BJ (cell line): ENCODE measurements at regions not wholly inside any gene's neighbourhood (a gene's known extent, or its start where the extent isn't known, plus 50 kb on each side); places are given as distances from the start of the nearest gene placed in this dataset.
"Not testable (repeated sequence)": the region's sequence is repeated elsewhere in the genome, so short reads cannot be mapped to it uniquely, and the experiment has no call there.

Experiments used
- CTCF ChIA-PET: fragments of 350-600 bp; formaldehyde crosslinking; extraction: SDS; loops from one replicate; lab custom pipeline; 2021; ENCODE audit warnings: antibody characterized with exemption, inconsistent platforms; lab: Yijun Ruan, JAX
- POLR2A ChIA-PET: fragments of 300-600 bp; sonication (Branson Sonifier 250); formaldehyde crosslinking; extraction: SDS; loops from one replicate; lab custom pipeline; 2021; ENCODE audit warnings: antibody characterized with exemption; lab: Charles Lee
- DNase-seq: peaks from one replicate; pipeline ENCODE4 v3.0.0-alpha.2; 2011; ENCODE audit warnings: low read depth
- H3K27me3 ChIP-seq: 2 replicates; pipeline ENCODE4 v1.6.0; 2011; ENCODE audit warnings: low read length; ENCODE audit not compliant: control insufficient read depth, insufficient read depth
- H3K36me3 ChIP-seq: 2 replicates; pipeline ENCODE4 v1.5.1; 2011; ENCODE audit warnings: low read length; ENCODE audit not compliant: control insufficient read depth, insufficient read depth
- H3K4me3 ChIP-seq: 2 replicates; pipeline ENCODE4 v1.5.1; 2011; ENCODE audit warnings: low read depth, mild to moderate bottlenecking, control low read depth, low read length
- TF ChIP-seq, protein P1 (sequence below): IDR thresholded peaks from 2 replicates; pipeline ENCODE4 v1.5.1; 2011; ENCODE audit warnings: low read depth, mild to moderate bottlenecking, control low read depth, inconsistent platforms, low read length, moderate library complexity; ENCODE audit not compliant: insufficient read depth

DNA sequence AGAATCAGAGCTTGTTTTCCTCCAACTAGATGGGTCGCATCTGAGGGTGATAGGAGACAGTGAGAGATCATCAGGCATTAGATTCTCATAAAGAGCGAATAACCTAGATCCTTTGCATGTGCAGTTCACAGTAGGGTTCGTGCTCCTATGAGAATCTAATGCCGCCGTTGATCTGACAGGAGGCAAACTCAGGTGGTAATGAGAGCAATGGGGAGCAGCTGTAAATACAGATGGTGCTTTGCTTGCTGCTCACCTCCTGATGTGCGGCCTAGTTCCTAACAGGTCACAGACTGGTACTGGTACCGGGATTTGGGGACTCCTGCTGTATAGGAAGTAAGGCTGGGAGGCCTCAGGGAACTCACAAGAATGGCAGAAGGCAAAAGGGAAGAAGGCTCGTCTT lies 276.5 kb downstream of the FAT4 start:
- ChIA-PET POLR2A (no interaction called here), CTCF (no interaction called here)
- H3K27me3 ChIP-seq = no peaks in the 10 kb centered on the region
- no peaks in the 10 kb centered on the region for H3K36me3 ChIP-seq
- no peak overlapping the region for H3K4me3 ChIP-seq
- DNase-seq = no peak
- TF ChIP-seq, protein P1, sequence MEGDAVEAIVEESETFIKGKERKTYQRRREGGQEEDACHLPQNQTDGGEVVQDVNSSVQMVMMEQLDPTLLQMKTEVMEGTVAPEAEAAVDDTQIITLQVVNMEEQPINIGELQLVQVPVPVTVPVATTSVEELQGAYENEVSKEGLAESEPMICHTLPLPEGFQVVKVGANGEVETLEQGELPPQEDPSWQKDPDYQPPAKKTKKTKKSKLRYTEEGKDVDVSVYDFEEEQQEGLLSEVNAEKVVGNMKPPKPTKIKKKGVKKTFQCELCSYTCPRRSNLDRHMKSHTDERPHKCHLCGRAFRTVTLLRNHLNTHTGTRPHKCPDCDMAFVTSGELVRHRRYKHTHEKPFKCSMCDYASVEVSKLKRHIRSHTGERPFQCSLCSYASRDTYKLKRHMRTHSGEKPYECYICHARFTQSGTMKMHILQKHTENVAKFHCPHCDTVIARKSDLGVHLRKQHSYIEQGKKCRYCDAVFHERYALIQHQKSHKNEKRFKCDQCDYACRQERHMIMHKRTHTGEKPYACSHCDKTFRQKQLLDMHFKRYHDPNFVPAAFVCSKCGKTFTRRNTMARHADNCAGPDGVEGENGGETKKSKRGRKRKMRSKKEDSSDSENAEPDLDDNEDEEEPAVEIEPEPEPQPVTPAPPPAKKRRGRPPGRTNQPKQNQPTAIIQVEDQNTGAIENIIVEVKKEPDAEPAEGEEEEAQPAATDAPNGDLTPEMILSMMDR = no peak

DNA sequence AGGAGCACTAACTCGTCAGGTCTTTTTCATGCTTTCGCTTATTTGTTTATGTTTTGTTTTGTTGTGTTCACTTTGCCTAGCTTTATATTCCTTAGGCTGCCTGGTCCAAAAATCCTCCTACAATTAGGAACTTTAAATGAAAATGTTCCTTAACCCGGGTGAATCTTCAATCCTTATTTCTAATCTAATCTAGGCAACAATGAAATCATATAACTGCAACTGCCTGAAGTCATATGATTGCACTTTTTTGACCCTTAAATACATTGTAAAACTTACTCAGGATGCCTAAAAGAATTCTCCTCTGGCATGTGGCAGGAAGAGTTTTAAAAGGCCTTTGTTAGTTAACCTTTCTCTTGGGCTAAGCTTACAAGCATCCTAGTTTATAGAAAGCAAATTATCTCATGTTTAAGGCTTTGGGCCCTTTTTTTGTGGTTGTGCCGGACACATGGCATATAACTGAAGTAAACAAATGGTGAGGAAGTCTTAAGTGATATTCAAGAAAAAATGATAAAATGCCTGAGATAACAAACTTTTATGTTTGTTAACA lies 279.4 kb downstream of the FAT4 start:
- POLR2A ChIA-PET = no interaction called here
- Histone ChIP-seq H3K36me3 (no peaks in the 10 kb centered on the region), H3K27me3 (no peaks in the 10 kb centered on the region), H3K4me3 (no peak overlapping the region)
- CTCF ChIA-PET = interaction anchor here (0.7 to 0.8 kb wide), 3 partner anchors 9 to 1131 kb away, joined by 3 read pairs; no protein-coding TSS in a partner anchor
- TF ChIP-seq, protein P1 = no peak
- DNase-seq = no peak

DNA sequence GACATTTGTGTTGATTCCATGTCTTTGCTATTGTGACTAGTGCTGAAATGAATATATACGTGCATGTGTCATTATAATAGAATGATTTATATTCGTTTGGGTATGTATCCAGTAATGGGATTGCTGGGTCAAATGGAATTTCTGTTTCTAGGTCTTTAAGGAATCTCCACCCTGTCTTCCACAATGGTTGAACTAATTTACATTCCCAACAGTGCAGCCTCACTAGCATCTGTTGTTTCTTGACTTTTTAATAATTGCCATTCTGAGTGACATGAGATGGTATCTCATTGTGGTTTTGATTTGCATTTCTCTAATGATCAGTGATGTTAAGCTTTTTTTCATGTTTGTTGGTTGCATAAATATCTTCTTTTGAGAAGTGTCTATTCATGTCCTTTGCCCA lies 291.2 kb downstream of the FAT4 start:
- CTCF ChIA-PET, H3K4me3 ChIP-seq, H3K27me3 ChIP-seq, H3K36me3 ChIP-seq, POLR2A ChIA-PET, DNase-seq: not testable (repeated sequence)

DNA sequence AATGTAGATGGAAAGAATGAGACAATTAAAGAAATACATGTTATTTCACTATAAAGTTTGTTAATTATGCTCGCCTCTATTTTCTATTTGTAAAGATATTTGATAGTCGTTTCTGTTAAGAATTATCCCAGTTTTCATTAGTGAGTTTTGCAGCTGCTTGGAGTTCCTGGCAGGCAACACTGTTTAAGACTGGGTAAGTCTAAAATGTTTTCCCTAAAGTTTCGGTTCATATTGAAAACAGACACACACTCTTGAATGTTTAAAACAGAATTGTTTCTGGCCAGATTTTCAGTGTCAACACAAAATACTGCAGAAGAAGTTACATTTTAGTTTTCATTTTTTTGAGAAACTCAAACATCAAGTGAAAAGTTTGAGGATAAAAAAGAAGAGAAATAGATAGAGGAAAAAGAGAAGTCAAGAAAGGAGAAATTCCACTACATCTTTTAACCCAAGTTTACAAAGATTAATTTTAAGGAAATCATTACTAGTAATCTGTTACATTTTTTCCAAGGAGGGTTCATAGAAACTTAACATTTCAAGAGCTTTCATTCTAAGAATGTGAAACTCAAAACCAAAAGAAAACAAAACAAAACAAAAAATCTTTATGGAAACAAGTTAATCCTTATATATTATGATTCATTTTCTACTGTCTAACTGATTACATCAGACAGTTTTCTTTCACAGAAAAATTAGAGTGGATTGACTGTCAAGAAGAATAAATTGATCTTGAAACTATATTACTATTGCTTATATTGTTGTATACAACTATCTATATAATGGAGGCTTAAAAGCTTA lies 305.5 kb downstream of the FAT4 start:
- ChIA-PET CTCF (no interaction called here), POLR2A (no interaction called here)
- Histone ChIP-seq H3K27me3 (no peaks in the 10 kb centered on the region), H3K4me3 (no peak overlapping the region), H3K36me3 (no peaks in the 10 kb centered on the region)
- TF ChIP-seq, protein P1 = no peak
- DNase-seq = no peak

DNA sequence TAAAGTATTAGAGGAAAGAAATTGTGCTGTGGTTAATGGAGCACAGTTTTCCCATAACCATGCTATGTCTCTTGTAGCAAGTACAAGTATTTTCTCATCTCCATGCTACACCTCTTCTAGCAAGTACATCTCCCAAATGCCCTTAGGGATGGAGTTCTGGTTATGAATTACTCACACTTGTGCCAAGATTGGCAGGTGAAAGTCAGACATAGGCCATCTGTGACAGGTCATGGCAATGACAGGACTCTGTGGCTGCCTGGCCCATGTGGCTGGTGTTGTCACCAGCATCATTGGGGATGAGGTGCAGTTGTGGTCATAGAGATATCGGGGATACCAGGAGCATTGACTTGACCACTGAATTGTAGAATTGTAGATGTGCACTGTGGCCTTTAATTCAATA lies 310.2 kb downstream of the FAT4 start:
- Histone ChIP-seq H3K36me3 (no peaks in the 10 kb centered on the region), H3K27me3 (no peaks in the 10 kb centered on the region), H3K4me3 (no peak overlapping the region)
- TF ChIP-seq, protein P1 = no peak
- POLR2A ChIA-PET = no interaction called here
- CTCF ChIA-PET = no interaction called here
- no peak for DNase-seq

DNA sequence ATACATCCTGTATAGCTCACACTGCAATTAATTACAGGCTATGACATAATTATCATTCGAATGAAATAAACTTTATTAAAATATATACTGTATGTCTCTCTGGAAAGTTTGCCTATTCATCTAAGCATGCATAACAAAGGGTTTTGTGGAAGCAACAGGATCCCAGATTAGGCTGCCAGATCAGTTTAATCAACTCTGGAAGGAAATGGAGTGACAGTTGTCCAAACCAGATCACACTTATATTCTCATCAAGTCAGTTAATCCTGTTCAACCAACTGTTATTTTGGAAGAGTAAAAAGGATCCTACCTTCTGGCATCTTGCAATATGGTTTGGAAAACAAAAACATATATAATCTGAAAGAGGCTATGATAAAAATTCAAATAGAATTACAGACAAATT lies 312.2 kb downstream of the FAT4 start:
- no peak for DNase-seq
- Histone ChIP-seq H3K36me3 (no peaks in the 10 kb centered on the region), H3K4me3 (no peak overlapping the region), H3K27me3 (no peaks in the 10 kb centered on the region)
- TF ChIP-seq, protein P1 = no peak
- POLR2A ChIA-PET = no interaction called here
- CTCF ChIA-PET = no interaction called here
